ENCODE measurements at regions not wholly inside any gene's neighbourhood (a gene's known extent, or its start where the extent isn't known, plus 50 kb on each side); places are given as distances from the start of the nearest gene placed in this dataset.
"Not testable (repeated sequence)": the region's sequence is repeated elsewhere in the genome, so short reads cannot be mapped to it uniquely, and the experiment has no call there.

DNA sequence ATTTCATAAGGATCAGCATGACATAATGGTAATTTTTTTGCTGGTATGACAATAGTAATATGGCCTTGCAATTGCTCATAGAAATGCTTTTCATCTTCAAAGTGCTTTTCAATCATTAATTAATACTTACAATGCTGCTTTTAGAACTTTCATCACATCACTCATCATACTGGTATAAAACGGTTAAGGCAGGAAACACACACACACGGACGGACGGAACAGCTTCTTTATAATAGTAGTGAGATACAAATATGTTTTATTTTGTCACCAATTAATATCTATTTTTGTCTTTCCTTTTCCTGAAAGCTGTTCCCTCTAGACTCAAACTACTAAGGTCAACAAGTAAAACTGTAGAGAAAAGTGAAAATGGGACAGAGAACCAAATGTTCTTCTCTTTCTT lies 353.9 kb upstream of the PKN2 start:
- Histone ChIP-seq H3K36me3 (ENCODE audit: insufficient read depth, low read length) (no peaks in the 10 kb centered on the region), H2AFZ (ENCODE audit: low read length) (no peak overlapping the region), H3K4me2 (ENCODE audit: insufficient read depth, low read length) (no peak overlapping the region), H3K27ac (ENCODE audit: low read depth, low read length) (no peak overlapping the region), H3K4me3 (ENCODE audit: insufficient read depth, low read length) (no peak overlapping the region), H3K9me3 (ENCODE audit: low read depth, low read length) (no peaks in the 10 kb centered on the region), H3K27me3 (ENCODE audit: insufficient read depth, low read length) (no peaks in the 10 kb centered on the region), H3K79me2 (ENCODE audit: insufficient read depth, low read length) (no peaks in the 10 kb centered on the region), H3K4me1 (ENCODE audit: insufficient read depth, low read length) (peaks cover 3% of the 10 kb centered on the region), H4K20me1 (ENCODE audit: insufficient read depth, low read length) (no peaks in the 10 kb centered on the region)
- TF ChIP-seq, protein P1, sequence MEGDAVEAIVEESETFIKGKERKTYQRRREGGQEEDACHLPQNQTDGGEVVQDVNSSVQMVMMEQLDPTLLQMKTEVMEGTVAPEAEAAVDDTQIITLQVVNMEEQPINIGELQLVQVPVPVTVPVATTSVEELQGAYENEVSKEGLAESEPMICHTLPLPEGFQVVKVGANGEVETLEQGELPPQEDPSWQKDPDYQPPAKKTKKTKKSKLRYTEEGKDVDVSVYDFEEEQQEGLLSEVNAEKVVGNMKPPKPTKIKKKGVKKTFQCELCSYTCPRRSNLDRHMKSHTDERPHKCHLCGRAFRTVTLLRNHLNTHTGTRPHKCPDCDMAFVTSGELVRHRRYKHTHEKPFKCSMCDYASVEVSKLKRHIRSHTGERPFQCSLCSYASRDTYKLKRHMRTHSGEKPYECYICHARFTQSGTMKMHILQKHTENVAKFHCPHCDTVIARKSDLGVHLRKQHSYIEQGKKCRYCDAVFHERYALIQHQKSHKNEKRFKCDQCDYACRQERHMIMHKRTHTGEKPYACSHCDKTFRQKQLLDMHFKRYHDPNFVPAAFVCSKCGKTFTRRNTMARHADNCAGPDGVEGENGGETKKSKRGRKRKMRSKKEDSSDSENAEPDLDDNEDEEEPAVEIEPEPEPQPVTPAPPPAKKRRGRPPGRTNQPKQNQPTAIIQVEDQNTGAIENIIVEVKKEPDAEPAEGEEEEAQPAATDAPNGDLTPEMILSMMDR (IDR thresholded peaks at IDR 0.05; ENCODE audit: extremely low read depth, low read depth, low read length): no peak
- DNase-seq (ENCODE audit: insufficient read length, low spot score, missing footprints): no peak

DNA sequence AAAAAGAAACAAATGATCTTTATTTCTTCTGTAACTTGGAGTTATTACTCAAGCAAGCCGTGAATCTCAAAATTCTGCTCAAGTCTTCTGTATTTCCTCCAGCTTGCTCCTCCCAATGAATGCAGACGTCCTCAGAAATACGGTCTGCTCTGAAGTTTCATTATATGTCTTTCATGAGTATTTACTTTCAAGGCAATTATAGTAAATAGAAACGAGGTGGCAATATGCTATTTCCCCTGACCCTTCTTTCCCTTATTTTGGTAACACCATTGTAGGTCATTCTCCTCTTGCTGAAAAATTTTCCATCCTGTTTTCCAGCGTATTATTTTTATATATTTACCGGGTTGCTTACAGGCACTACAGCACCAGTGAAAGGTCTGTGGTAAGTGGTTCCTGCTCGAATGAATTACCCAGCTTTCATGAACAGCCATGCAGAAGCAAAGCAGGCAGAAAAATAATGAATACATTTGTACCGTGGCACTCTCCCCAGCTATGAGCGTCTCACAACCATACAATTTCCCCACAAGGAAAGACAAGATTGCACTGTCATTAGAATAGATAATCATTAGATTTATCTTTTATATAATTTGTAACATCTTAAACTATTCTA lies 350.9 kb upstream of the PKN2 start:
- no peaks in the 10 kb centered on the region for H3K36me3 ChIP-seq (ENCODE audit: insufficient read depth, low read length)
- H3K27ac ChIP-seq (ENCODE audit: low read depth, low read length): no peak overlapping the region
- H4K20me1 ChIP-seq (ENCODE audit: insufficient read depth, low read length): no peaks in the 10 kb centered on the region
- H3K9me3 ChIP-seq (ENCODE audit: low read depth, low read length): no peaks in the 10 kb centered on the region
- no peaks in the 10 kb centered on the region for H3K4me1 ChIP-seq (ENCODE audit: insufficient read depth, low read length)
- TF ChIP-seq, protein P1 (IDR thresholded peaks at IDR 0.05; ENCODE audit: extremely low read depth, low read depth, low read length): no peak
- peak overlapping the region; percentile 40 for H3K4me3 ChIP-seq (ENCODE audit: insufficient read depth, low read length)
- no peak for DNase-seq (ENCODE audit: insufficient read length, low spot score, missing footprints)
- no peaks in the 10 kb centered on the region for H3K79me2 ChIP-seq (ENCODE audit: insufficient read depth, low read length)
- peak overlapping the region; percentile 17 for H2AFZ ChIP-seq (ENCODE audit: low read length)
- no peaks in the 10 kb centered on the region for H3K27me3 ChIP-seq (ENCODE audit: insufficient read depth, low read length)
- H3K4me2 ChIP-seq (ENCODE audit: insufficient read depth, low read length): peak overlapping the region; percentile 45

DNA sequence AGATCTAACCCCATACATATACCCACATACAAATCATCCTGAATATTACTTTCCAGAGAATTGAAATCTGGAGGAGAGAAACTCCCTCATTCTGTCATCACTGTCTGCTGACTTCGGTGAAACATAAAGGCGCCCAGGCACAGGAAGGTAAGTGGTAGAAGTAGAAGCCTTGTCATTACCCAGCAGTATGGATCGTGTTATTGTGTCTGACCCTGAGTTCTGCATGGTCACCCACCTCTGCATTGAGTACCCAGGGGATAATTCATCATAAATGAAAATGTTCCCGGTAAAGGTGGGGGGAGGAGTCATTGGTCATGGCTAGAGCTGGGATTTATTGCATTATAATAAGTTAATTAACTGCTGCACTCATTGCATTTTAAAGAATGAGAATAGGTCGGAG lies 342.6 kb upstream of the PKN2 start:
- no peak overlapping the region for H3K4me3 ChIP-seq (ENCODE audit: insufficient read depth, low read length)
- no peaks in the 10 kb centered on the region for H3K36me3 ChIP-seq (ENCODE audit: insufficient read depth, low read length)
- no peaks in the 10 kb centered on the region for H3K9me3 ChIP-seq (ENCODE audit: low read depth, low read length)
- H3K4me2 ChIP-seq (ENCODE audit: insufficient read depth, low read length): no peak overlapping the region
- no peaks in the 10 kb centered on the region for H4K20me1 ChIP-seq (ENCODE audit: insufficient read depth, low read length)
- no peak overlapping the region for H3K27ac ChIP-seq (ENCODE audit: low read depth, low read length)
- no peaks in the 10 kb centered on the region for H3K27me3 ChIP-seq (ENCODE audit: insufficient read depth, low read length)
- H3K4me1 ChIP-seq (ENCODE audit: insufficient read depth, low read length): no peaks in the 10 kb centered on the region
- no peaks in the 10 kb centered on the region for H3K79me2 ChIP-seq (ENCODE audit: insufficient read depth, low read length)
- TF ChIP-seq, protein P1 (IDR thresholded peaks at IDR 0.05; ENCODE audit: extremely low read depth, low read depth, low read length): no peak
- no peak for DNase-seq (ENCODE audit: insufficient read length, low spot score, missing footprints)
- H2AFZ ChIP-seq (ENCODE audit: low read length): no peak overlapping the region

DNA sequence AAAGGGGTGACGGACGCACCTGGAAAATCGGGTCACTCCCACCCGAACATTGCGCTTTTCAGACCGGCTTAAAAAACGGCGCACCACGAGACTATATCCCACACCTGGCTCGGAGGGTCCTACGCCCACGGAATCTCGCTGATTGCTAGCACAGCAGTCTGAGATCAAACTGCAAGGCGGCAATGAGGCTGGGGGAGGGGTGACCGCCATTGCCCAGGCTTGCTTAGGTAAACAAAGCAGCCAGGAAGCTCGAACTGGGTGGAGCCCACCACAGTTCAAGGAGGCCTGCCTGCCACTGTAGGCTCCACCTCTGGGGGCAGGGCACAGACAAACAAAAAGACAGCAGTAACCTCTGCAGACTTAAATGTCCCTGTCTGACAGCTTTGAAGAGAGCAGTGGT lies 342.0 kb upstream of the PKN2 start:
- H3K4me3 ChIP-seq (ENCODE audit: insufficient read depth, low read length); H3K27me3 ChIP-seq (ENCODE audit: insufficient read depth, low read length); H4K20me1 ChIP-seq (ENCODE audit: insufficient read depth, low read length); H3K27ac ChIP-seq (ENCODE audit: low read depth, low read length); H2AFZ ChIP-seq (ENCODE audit: low read length); H3K9me3 ChIP-seq (ENCODE audit: low read depth, low read length); DNase-seq (ENCODE audit: insufficient read length, low spot score, missing footprints); H3K36me3 ChIP-seq (ENCODE audit: insufficient read depth, low read length); H3K79me2 ChIP-seq (ENCODE audit: insufficient read depth, low read length); H3K4me2 ChIP-seq (ENCODE audit: insufficient read depth, low read length); H3K4me1 ChIP-seq (ENCODE audit: insufficient read depth, low read length): not testable (repeated sequence)

All from osteoblast (primary cell).